CD4-positive, alpha-beta T cell treated with Interleukin-10 for 1 hour (primary cell): ENCODE measurements at regions not wholly inside any gene's neighbourhood (a gene's known extent, or its start where the extent isn't known, plus 50 kb on each side); places are given as distances from the start of the nearest gene placed in this dataset.

Experiments used
- DNase-seq: peaks from one replicate; pipeline ENCODE4 v3.0.0-alpha.2; 2020

- DNase-seq: no peak
These were observed 1299.1 kb downstream of the MRPL39 start for GRCh38 chr21:24308183-24308582.

GRCh38 chr21:24302400-24302799, 1304.9 kb downstream of the MRPL39 start:
- DNase-seq: no peak

GRCh38 chr21:24298040-24298439, 1309.2 kb downstream of the MRPL39 start:
- DNase-seq: no peak

- no peak for DNase-seq
These were observed 1313.1 kb downstream of the MRPL39 start for GRCh38 chr21:24294171-24294570.

GRCh38 chr21:24290151-24290833, 1317.0 kb downstream of the MRPL39 start:
- peak; percentile 41 for DNase-seq

GRCh38 chr21:24289539-24289938, 1317.7 kb downstream of the MRPL39 start:
- no peak for DNase-seq

GRCh38 chr21:24280596-24280995, 1326.7 kb downstream of the MRPL39 start:
- DNase-seq: no peak

- no peak for DNase-seq
These were observed 1328.6 kb downstream of the MRPL39 start for GRCh38 chr21:24278711-24279110.

- DNase-seq: no peak
These were observed 1331.1 kb downstream of the MRPL39 start for GRCh38 chr21:24276204-24276603.

- no peak for DNase-seq
These were observed 1331.7 kb downstream of the MRPL39 start for GRCh38 chr21:24275616-24276015.

GRCh38 chr21:24272521-24272938, 1334.8 kb downstream of the MRPL39 start:
- DNase-seq: no peak

- no peak for DNase-seq
These were observed 1341.3 kb downstream of the MRPL39 start for GRCh38 chr21:24265987-24266386.

- no peak for DNase-seq
These were observed 1346.5 kb downstream of the MRPL39 start for GRCh38 chr21:24260751-24261150.

GRCh38 chr21:24259241-24259640, 1348.0 kb downstream of the MRPL39 start:
- no peak for DNase-seq

GRCh38 chr21:24255591-24255990, 1351.7 kb downstream of the MRPL39 start:
- DNase-seq: no peak

GRCh38 chr21:24225431-24225830, 1381.8 kb downstream of the MRPL39 start:
- DNase-seq: no peak

- no peak for DNase-seq
These were observed 1382.9 kb downstream of the MRPL39 start for GRCh38 chr21:24224422-24224821.

- no peak for DNase-seq
These were observed 1383.7 kb downstream of the MRPL39 start for GRCh38 chr21:24223624-24224023.

- DNase-seq: no peak
These were observed 1384.6 kb downstream of the MRPL39 start for GRCh38 chr21:24222676-24223075.

- no peak for DNase-seq
These were observed 1386.8 kb downstream of the MRPL39 start for GRCh38 chr21:24220446-24220845.

- DNase-seq: no peak
These were observed 1390.1 kb downstream of the MRPL39 start for GRCh38 chr21:24217151-24217550.

- DNase-seq: no peak
These were observed 1397.2 kb downstream of the MRPL39 start for GRCh38 chr21:24210130-24210529.

- no peak for DNase-seq
These were observed 1398.6 kb downstream of the MRPL39 start for GRCh38 chr21:24208562-24209260.

GRCh38 chr21:24205319-24205718, 1402.0 kb downstream of the MRPL39 start:
- no peak for DNase-seq

GRCh38 chr21:24204641-24205040, 1402.6 kb downstream of the MRPL39 start:
- no peak for DNase-seq
